ENCODE measurements at regions not wholly inside any gene's neighbourhood (a gene's known extent, or its start where the extent isn't known, plus 50 kb on each side); places are given as distances from the start of the nearest gene placed in this dataset.
"Not testable (repeated sequence)": the region's sequence is repeated elsewhere in the genome, so short reads cannot be mapped to it uniquely, and the experiment has no call there.

GRCh38 chr5:152113401-152113800, 188.8 kb upstream of the GLRA1 start:
- no peak for DNase-seq (ENCODE audit: low spot score)

- no peak for DNase-seq (ENCODE audit: low spot score)
Observed at GRCh38 chr5:152107220-152107619, 182.6 kb upstream of the GLRA1 start.

GRCh38 chr5:152106571-152106970, 181.9 kb upstream of the GLRA1 start:
- no peak for DNase-seq (ENCODE audit: low spot score)

- no peak for DNase-seq (ENCODE audit: low spot score)
Observed at GRCh38 chr5:152105085-152105484, 180.4 kb upstream of the GLRA1 start.

- peak; percentile 17 for DNase-seq (ENCODE audit: low spot score)
Observed at GRCh38 chr5:152104211-152104610, 179.6 kb upstream of the GLRA1 start.

GRCh38 chr5:152102908-152103307, 178.3 kb upstream of the GLRA1 start:
- not testable (repeated sequence) for DNase-seq (ENCODE audit: low spot score)

- DNase-seq (ENCODE audit: low spot score) = no peak
Observed at GRCh38 chr5:152102057-152102456, 177.4 kb upstream of the GLRA1 start.

- no peak for DNase-seq (ENCODE audit: low spot score)
Observed at GRCh38 chr5:152100462-152100861, 175.8 kb upstream of the GLRA1 start.

GRCh38 chr5:152097128-152097527, 172.5 kb upstream of the GLRA1 start:
- DNase-seq (ENCODE audit: low spot score) = no peak

GRCh38 chr5:152094716-152095115, 170.1 kb upstream of the GLRA1 start:
- DNase-seq (ENCODE audit: low spot score) = no peak

- no peak for DNase-seq (ENCODE audit: low spot score)
Observed at GRCh38 chr5:152094060-152094459, 169.4 kb upstream of the GLRA1 start.

GRCh38 chr5:152092580-152092979, 167.9 kb upstream of the GLRA1 start:
- no peak for DNase-seq (ENCODE audit: low spot score)

- DNase-seq (ENCODE audit: low spot score) = no peak
Observed at GRCh38 chr5:152089644-152090043, 165.0 kb upstream of the GLRA1 start.

GRCh38 chr5:152086668-152087067, 162.0 kb upstream of the GLRA1 start:
- no peak for DNase-seq (ENCODE audit: low spot score)

- no peak for DNase-seq (ENCODE audit: low spot score)
Observed at GRCh38 chr5:152084476-152084875, 159.8 kb upstream of the GLRA1 start.

- no peak for DNase-seq (ENCODE audit: low spot score)
Observed at GRCh38 chr5:152083231-152083630, 158.6 kb upstream of the GLRA1 start.

GRCh38 chr5:152072091-152072490, 147.4 kb upstream of the GLRA1 start:
- no peak for DNase-seq (ENCODE audit: low spot score)

GRCh38 chr5:152070591-152070990, 145.9 kb upstream of the GLRA1 start:
- DNase-seq (ENCODE audit: low spot score) = no peak

- DNase-seq (ENCODE audit: low spot score) = no peak
Observed at GRCh38 chr5:152066784-152067183, 142.1 kb upstream of the GLRA1 start.

- DNase-seq (ENCODE audit: low spot score) = no peak
Observed at GRCh38 chr5:152063004-152063403, 138.4 kb upstream of the GLRA1 start.

- DNase-seq (ENCODE audit: low spot score) = no peak
Observed at GRCh38 chr5:152061095-152061494, 136.4 kb upstream of the GLRA1 start.

GRCh38 chr5:152058267-152058666, 133.6 kb upstream of the GLRA1 start:
- no peak for DNase-seq (ENCODE audit: low spot score)

- no peak for DNase-seq (ENCODE audit: low spot score)
Observed at GRCh38 chr5:152056931-152057330, 132.3 kb upstream of the GLRA1 start.

GRCh38 chr5:152052470-152052869, 127.8 kb upstream of the GLRA1 start:
- no peak for DNase-seq (ENCODE audit: low spot score)

Data from Ammon's horn (tissue), 1 donor.